HFF-Myc (cell line): ENCODE measurements at regions not wholly inside any gene's neighbourhood (a gene's known extent, or its start where the extent isn't known, plus 50 kb on each side); places are given as distances from the start of the nearest gene placed in this dataset.

Experiments used
- DNase-seq: peaks from one replicate; pipeline ENCODE4 v3.0.0-alpha.2; 2011; ENCODE audit warnings: low read depth; ENCODE audit errors: extremely low read depth
- H3K4me3 ChIP-seq: replicated peaks from 2 replicates; pipeline ENCODE4 v1.5.1; 2011; ENCODE audit warnings: low read depth, mild to moderate bottlenecking, control low read depth, low read length
- TF ChIP-seq, protein P1 (sequence below): IDR thresholded peaks from 2 replicates; pipeline ENCODE4 v1.5.1; 2012; ENCODE audit warnings: mild to moderate bottlenecking, low read depth, low read length, control low read depth; ENCODE audit errors: missing control alignments

DNA sequence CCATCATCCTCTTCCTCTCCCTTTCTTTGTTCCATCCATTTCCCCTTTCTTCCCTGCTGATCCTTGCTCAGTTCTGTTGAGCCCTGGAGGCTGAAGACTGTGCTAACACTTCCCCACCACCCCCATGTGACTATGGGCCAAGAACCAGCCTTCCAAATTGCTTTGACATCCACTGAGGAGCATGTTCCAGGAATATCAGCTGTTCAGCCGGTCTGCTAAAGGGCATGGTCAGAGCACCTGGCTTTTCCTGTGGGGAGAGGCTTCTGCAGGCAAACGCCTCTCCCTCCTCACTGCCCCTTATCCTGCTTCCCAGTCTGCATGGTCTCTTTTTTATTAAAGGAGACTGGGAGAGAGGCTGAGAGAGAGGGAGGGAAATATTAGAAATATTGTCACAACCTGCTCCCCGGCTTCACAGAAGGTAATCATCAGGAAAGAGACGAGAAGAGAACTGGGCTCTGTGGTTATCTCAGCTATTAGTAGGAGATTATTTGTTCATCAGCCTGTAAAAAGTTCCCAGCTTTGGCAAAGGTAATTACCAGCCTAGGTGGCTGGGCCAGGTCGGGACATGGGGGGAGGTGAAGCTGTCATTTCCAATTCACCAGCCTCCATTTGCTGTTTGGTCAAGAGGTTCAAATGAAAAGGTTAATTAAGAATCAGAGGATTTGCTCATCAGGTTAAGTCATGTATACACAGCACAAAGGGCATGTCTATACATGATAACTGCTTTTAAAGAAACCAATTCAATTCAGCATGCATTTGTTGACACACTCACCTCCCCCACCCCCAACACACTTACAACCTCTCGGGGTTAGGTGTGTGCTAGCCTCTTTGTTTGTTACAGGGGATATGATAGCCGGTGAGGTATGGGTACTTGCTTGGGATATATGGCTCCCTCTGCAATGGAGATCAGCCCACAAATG, 83.7 kb upstream of the CRHR1 start:
- H3K4me3 ChIP-seq: no peak overlapping the region
- TF ChIP-seq, protein P1, sequence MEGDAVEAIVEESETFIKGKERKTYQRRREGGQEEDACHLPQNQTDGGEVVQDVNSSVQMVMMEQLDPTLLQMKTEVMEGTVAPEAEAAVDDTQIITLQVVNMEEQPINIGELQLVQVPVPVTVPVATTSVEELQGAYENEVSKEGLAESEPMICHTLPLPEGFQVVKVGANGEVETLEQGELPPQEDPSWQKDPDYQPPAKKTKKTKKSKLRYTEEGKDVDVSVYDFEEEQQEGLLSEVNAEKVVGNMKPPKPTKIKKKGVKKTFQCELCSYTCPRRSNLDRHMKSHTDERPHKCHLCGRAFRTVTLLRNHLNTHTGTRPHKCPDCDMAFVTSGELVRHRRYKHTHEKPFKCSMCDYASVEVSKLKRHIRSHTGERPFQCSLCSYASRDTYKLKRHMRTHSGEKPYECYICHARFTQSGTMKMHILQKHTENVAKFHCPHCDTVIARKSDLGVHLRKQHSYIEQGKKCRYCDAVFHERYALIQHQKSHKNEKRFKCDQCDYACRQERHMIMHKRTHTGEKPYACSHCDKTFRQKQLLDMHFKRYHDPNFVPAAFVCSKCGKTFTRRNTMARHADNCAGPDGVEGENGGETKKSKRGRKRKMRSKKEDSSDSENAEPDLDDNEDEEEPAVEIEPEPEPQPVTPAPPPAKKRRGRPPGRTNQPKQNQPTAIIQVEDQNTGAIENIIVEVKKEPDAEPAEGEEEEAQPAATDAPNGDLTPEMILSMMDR: no peak
- DNase-seq: no peak

DNA sequence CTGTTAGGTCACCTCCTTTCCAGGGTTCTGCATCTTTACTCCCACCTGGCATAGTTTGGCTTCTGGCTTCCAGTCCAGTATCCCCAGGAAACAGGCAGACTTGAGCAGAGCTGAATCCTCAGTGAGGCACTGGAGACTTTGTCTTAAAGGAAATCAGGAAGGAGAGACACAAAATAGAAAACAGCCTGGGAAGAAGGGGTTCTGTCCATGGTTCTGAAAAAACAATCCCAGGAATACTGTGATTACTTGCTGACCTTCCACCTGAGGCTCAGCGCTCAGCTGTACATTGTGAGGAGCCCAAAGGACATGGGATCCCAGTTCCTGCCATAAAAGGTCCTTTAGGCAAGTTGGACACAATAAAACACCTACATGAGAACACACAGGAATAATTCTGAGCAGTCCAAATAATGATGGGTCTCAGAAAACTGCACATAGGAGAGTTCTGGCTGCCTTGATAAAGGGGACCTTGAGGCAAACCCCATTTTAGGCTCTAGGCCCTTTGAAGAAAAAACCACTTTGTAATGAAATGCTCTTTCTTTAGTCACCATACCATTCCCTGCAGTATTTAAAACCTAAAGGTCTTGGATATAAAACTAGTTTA, 81.4 kb upstream of the CRHR1 start:
- no peak overlapping the region for H3K4me3 ChIP-seq
- TF ChIP-seq, protein P1: no peak
- DNase-seq: no peak

DNA sequence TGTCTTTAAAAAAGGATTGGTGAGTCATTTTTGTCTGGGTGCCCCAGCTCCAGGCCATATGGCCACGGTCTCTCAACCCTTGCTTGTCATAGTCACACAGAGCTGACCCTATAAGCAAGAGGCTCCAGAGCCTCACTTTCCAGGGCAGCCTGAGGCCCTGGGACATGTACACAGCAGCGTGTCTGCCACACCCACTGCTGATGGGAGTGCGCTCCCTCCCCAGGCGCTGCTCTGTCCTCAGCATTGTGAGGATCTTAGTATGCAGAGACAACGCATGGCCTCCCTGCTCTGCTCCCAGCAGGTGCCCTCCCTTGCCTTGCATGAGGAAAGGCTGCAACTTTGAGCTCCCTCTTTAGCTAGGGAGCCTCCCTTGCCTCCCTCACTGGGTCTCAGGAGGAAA, 80.8 kb upstream of the CRHR1 start:
- TF ChIP-seq, protein P1: no peak
- no peak for DNase-seq
- no peak overlapping the region for H3K4me3 ChIP-seq

DNA sequence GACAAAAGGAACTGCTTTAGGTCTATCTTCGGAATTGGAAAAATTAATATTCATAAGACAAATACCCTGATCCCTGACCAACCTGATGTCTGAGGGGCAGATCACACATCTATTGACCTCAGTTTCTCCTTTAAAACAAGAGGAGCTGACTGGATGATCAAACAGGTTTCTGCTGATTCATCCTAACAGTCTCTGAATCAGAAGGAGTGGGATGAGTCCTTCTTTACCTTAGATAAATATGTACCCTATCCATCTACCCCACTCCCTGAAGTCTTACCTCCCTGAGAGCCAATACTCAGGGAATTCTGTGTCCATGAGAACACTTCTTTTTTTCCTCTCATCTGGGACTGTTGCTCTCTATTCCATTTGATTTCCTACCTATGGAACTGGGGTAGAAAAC, 80.3 kb upstream of the CRHR1 start:
- H3K4me3 ChIP-seq: no peak overlapping the region
- no peak for DNase-seq
- TF ChIP-seq, protein P1: no peak

DNA sequence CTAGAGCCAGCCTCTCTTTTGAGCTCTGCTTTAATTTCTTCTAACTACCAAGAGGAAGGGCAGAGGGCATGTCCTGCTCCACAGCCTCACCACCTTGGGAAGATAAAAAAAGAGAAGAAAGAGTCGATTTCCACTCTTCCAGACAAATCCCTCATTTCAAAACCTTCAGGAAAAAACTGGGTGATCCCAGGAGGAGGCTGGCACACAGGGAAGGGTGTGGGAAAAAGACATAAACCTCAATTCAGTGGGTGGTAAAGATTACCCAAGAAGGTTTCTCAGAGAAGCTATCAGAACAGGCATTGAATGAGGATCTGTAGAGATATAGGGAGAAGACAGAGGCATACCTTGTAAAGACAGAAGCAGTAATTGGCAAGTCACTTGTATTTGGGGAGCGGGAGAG, 79.9 kb upstream of the CRHR1 start:
- no peak for DNase-seq
- TF ChIP-seq, protein P1: no peak
- H3K4me3 ChIP-seq: no peak overlapping the region

DNA sequence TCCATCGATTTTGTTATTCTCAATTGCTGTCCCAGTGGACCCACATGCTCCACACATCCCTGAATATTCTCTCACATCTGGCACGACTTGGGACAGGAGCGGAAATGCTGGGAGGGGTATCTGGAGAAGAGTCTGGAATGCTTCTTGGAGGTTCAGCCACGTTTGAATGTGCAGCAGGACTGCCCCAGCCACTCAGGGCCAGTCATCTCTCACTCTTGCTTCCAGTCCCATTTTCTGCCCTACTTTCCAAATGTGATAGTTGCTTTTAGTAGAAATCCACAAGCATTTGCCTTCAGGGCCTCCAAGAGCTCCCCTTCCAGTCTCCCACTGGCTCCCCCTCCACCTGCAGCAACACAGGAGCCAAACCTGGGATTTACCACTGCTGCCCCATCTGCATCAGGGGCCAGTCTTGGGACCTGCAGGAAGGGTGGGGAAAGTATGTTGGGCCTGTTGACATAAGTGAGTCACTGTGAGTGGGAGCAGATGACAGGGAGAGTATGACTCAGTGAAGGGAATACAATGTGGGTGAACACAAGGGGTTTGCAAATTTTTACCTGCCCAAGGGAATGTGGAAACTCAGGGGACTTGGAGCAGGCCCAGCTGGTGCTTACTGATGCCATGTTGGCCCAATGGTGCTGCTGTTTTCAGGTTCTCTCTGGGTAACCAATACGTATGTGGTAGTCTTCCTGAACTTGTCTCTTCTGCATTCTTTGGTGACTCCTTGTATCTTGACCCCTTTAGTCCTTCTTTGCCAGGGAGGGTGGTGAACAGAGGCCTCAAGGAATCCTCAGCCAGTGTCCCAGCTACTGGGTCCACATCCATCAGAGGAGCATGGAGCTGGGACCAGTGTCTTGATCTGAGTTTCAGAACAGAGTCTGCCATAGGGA, 78.8 kb upstream of the CRHR1 start:
- DNase-seq: no peak
- TF ChIP-seq, protein P1: no peak
- H3K4me3 ChIP-seq: no peak overlapping the region
